Keratinocyte (primary cell): ENCODE measurements at regions not wholly inside any gene's neighbourhood (a gene's known extent, or its start where the extent isn't known, plus 50 kb on each side); places are given as distances from the start of the nearest gene placed in this dataset.

Experiments
- DNase-seq: peaks from one replicate; pipeline ENCODE4 v3.0.0-alpha.2; 2011; ENCODE audit warnings: low read depth, missing footprints, low spot score
- FAIRE-seq: peaks from 2 replicates; lab custom pipeline; 2011; peaks lifted over from hg19 to GRCh38; lab: Jason Lieb, UNC
- H2AFZ ChIP-seq: 2 replicates; pipeline ENCODE4 v1.6.0; 2012; ENCODE audit warnings: low read length, control low read depth, inconsistent platforms; ENCODE audit not compliant: control insufficient read depth
- H3K27ac ChIP-seq: 2 replicates; pipeline ENCODE4 v1.5.1; 2011; ENCODE audit warnings: low read length; ENCODE audit not compliant: control insufficient read depth, insufficient read depth
- H3K27me3 ChIP-seq: 3 replicates; pipeline ENCODE4 v1.6.0; 2011; ENCODE audit warnings: low read length; ENCODE audit not compliant: control insufficient read depth, insufficient read depth; ENCODE audit errors: extremely low read depth
- H3K36me3 ChIP-seq, 2 experiments: 2 replicates in 1 of 2; 3 replicates in 1 of 2; pipeline ENCODE4 v1.5.1; 2011; ENCODE audit warnings: low read length in 2 of 2, mild to moderate bottlenecking in 1 of 2; ENCODE audit not compliant: control insufficient read depth in 2 of 2, insufficient read depth in 2 of 2; ENCODE audit errors: extremely low read depth in 1 of 2
- H3K4me1 ChIP-seq: 3 replicates; pipeline ENCODE4 v1.5.1; 2011; ENCODE audit warnings: low read length; ENCODE audit not compliant: control insufficient read depth, insufficient read depth; ENCODE audit errors: extremely low read depth
- H3K4me2 ChIP-seq: 3 replicates; pipeline ENCODE4 v1.6.0; 2011; ENCODE audit warnings: low read depth, low read length; ENCODE audit not compliant: control insufficient read depth, insufficient read depth; ENCODE audit errors: extremely low read depth
- H3K4me3 ChIP-seq, 3 experiments: fragments of 200-600 bp in 1 of 3; sonication (generic) in 1 of 3; 2 replicates in 2 of 3; 3 replicates in 1 of 3; pipeline ENCODE4 v1.5.1; 2011 to 2016; ENCODE audit warnings: low read length in 3 of 3, mild to moderate bottlenecking in 3 of 3, control low read depth in 2 of 3, inconsistent platforms in 1 of 3, low read depth in 1 of 3, mixed read lengths in 1 of 3, mixed run types in 1 of 3, moderate library complexity in 1 of 3; ENCODE audit not compliant: control insufficient read depth in 2 of 3, insufficient read depth in 2 of 3; ENCODE audit errors: extremely low read depth in 1 of 3
- H3K79me2 ChIP-seq: 2 replicates; pipeline ENCODE4 v1.6.0; 2012; ENCODE audit warnings: low read length; ENCODE audit not compliant: control insufficient read depth, insufficient read depth
- H3K9ac ChIP-seq: 3 replicates; pipeline ENCODE4 v1.6.0; 2011; ENCODE audit warnings: low read length; ENCODE audit not compliant: control insufficient read depth, insufficient read depth; ENCODE audit errors: extremely low read depth
- H3K9me1 ChIP-seq: 3 replicates; pipeline ENCODE4 v1.6.0; 2011; ENCODE audit warnings: low read length; ENCODE audit not compliant: control insufficient read depth, insufficient read depth; ENCODE audit errors: extremely low read depth
- H3K9me3 ChIP-seq: 2 replicates; pipeline ENCODE4 v1.5.1; 2012; ENCODE audit warnings: low read depth, low read length; ENCODE audit not compliant: control insufficient read depth
- H4K20me1 ChIP-seq: 3 replicates; pipeline ENCODE4 v1.6.0; 2011; ENCODE audit warnings: low read length; ENCODE audit not compliant: control insufficient read depth, insufficient read depth; ENCODE audit errors: extremely low read depth
- EZH2 ChIP-seq: IDR thresholded peaks from one replicate; pipeline ENCODE4 v1.6.1; 2012; ENCODE audit warnings: inconsistent platforms, mild to moderate bottlenecking, low read length, moderate library complexity
- dilution Hi-C: fragments of 300-500 bp; cut with MboI; formaldehyde crosslinking; loops from one replicate; pipeline ENCODE4 v1.7.0; 2020; ENCODE audit warnings: low sequenced_read_pairs; ENCODE audit not compliant: extremely low pct_ligation_motif_present
- TF ChIP-seq, protein P1 (sequence below), 3 experiments: IDR thresholded peaks in 1 of 3; conservative IDR thresholded peaks in 1 of 3; optimal IDR thresholded peaks in 1 of 3; 2 replicates in 2 of 3; 3 replicates in 1 of 3; pipeline versions ENCODE3 to v1.5.1; 2011; ENCODE audit warnings: low read length in 3 of 3, mild to moderate bottlenecking in 3 of 3, moderate library complexity in 2 of 3, control low read depth in 1 of 3, inconsistent platforms in 1 of 3; ENCODE audit not compliant: insufficient read depth in 2 of 3; ENCODE audit errors: extremely low read depth in 1 of 3

DNA sequence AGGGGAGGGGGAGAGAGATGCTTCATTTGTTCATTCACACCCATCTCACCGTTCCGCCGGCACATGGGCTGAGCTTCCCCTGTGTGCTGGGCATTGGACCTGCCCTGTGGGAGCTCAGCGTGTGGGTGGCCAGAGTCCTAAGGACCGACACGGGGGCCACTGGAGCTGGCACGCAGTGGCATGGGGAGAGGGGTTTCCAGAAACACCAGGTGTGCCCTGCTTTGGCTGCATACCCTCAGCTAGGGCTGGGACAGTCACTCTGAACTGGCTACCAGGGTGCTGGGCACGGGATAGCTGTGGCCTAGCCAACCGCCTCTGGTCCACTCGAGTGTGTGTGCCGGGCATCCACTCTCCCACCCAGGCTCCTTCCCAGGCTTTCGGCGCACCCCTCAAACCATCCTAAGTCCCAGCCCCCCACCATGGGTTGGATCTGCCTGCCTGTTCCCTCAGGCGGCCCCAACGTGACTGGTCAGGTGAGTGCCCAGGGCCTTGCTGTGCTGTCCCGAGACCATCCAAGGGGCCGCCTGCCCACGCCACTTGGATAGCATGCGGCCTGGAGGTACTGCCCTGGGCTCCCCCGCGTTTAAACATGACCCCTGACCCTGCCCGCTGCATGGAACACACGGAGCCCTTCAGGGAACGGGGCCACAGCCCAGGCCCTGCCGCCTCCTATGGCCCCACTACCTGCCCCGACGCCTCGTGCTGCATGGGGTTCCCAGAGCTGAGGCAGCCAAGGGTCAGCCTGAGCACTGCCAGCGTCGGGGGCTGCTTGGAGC is 51.6 kb upstream of the LINC01488 start:
- H3K9ac ChIP-seq = no peak overlapping the region
- no peaks in the 10 kb centered on the region for H4K20me1 ChIP-seq
- H3K4me1 ChIP-seq = no peaks in the 10 kb centered on the region
- no peaks in the 10 kb centered on the region for H3K36me3 ChIP-seq
- H3K79me2 ChIP-seq = no peaks in the 10 kb centered on the region
- no peaks in the 10 kb centered on the region for H3K9me1 ChIP-seq
- H3K4me3 ChIP-seq = no peak overlapping the region
- no peak for DNase-seq
- no peak overlapping the region for H3K27ac ChIP-seq
- no peak overlapping the region for H2AFZ ChIP-seq
- TF ChIP-seq, protein P1, sequence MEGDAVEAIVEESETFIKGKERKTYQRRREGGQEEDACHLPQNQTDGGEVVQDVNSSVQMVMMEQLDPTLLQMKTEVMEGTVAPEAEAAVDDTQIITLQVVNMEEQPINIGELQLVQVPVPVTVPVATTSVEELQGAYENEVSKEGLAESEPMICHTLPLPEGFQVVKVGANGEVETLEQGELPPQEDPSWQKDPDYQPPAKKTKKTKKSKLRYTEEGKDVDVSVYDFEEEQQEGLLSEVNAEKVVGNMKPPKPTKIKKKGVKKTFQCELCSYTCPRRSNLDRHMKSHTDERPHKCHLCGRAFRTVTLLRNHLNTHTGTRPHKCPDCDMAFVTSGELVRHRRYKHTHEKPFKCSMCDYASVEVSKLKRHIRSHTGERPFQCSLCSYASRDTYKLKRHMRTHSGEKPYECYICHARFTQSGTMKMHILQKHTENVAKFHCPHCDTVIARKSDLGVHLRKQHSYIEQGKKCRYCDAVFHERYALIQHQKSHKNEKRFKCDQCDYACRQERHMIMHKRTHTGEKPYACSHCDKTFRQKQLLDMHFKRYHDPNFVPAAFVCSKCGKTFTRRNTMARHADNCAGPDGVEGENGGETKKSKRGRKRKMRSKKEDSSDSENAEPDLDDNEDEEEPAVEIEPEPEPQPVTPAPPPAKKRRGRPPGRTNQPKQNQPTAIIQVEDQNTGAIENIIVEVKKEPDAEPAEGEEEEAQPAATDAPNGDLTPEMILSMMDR (optimal IDR thresholded peaks at IDR 0.05 in 1 of 3, IDR thresholded peaks at IDR 0.05 in 1 of 3, conservative IDR thresholded peaks at IDR 0.05 in 1 of 3; ENCODE audit: extremely low read depth in 1 of 3, insufficient read depth in 2 of 3, low read length in 3 of 3) = no peak
- TF ChIP-seq EZH2 = no peak
- no peak for FAIRE-seq
- no peak overlapping the region for H3K4me2 ChIP-seq
- dilution Hi-C loops = no loop called here
- peaks cover 7% of the 10 kb centered on the region for H3K27me3 ChIP-seq
- H3K9me3 ChIP-seq = no peaks in the 10 kb centered on the region

GRCh38 chr11:69430566-69430965 is 50.9 kb upstream of the LINC01488 start:
- H2AFZ ChIP-seq = no peak overlapping the region
- dilution Hi-C loops = no loop called here
- H3K9me3 ChIP-seq = no peaks in the 10 kb centered on the region
- FAIRE-seq (no peak), DNase-seq (no peak)
- no peaks in the 10 kb centered on the region for H3K79me2 ChIP-seq
- H3K4me3 ChIP-seq = no peak overlapping the region
- H4K20me1 ChIP-seq = no peaks in the 10 kb centered on the region
- H3K4me1 ChIP-seq = no peaks in the 10 kb centered on the region
- no peaks in the 10 kb centered on the region for H3K36me3 ChIP-seq
- no peak for TF ChIP-seq EZH2
- TF ChIP-seq, protein P1 (optimal IDR thresholded peaks at IDR 0.05 in 1 of 3, IDR thresholded peaks at IDR 0.05 in 1 of 3, conservative IDR thresholded peaks at IDR 0.05 in 1 of 3; ENCODE audit: extremely low read depth in 1 of 3, insufficient read depth in 2 of 3, low read length in 3 of 3) = no peak
- H3K27ac ChIP-seq = no peak overlapping the region
- no peak overlapping the region for H3K4me2 ChIP-seq
- no peak overlapping the region for H3K9ac ChIP-seq
- H3K9me1 ChIP-seq = no peaks in the 10 kb centered on the region
- peaks cover 7% of the 10 kb centered on the region for H3K27me3 ChIP-seq
